Endodermal cell (in vitro differentiated cells): ENCODE measurements at regions not wholly inside any gene's neighbourhood (a gene's known extent, or its start where the extent isn't known, plus 50 kb on each side); places are given as distances from the start of the nearest gene placed in this dataset.

Experiments used
- DNase-seq: peaks from one replicate; pipeline ENCODE4 v3.0.0-alpha.2; 2017
- H3K27ac ChIP-seq: 2 replicates; pipeline ENCODE4 v1.5.1; 2013; ENCODE audit warnings: mild to moderate bottlenecking, low read depth, low read length, moderate library complexity
- H3K27me3 ChIP-seq: 2 replicates; pipeline ENCODE4 v1.6.1; 2013; ENCODE audit warnings: mild to moderate bottlenecking, low read length, moderate library complexity; ENCODE audit not compliant: insufficient read depth, control insufficient read depth, poor library complexity, severe bottlenecking
- H3K36me3 ChIP-seq: 2 replicates; pipeline ENCODE4 v1.7.0; 2013; ENCODE audit warnings: mild to moderate bottlenecking, low read length, moderate library complexity; ENCODE audit not compliant: control insufficient read depth, insufficient read depth
- H3K4me1 ChIP-seq: one replicate; pipeline ENCODE4 v1.7.0; 2013; ENCODE audit warnings: low read length; ENCODE audit not compliant: control insufficient read depth, insufficient read depth
- H3K4me3 ChIP-seq: 2 replicates; pipeline ENCODE4 v1.5.1; 2013; ENCODE audit warnings: mild to moderate bottlenecking, low read length, moderate library complexity
- H3K9ac ChIP-seq: 2 replicates; pipeline ENCODE4 v1.6.1; 2013; ENCODE audit warnings: mild to moderate bottlenecking, low read length, moderate library complexity; ENCODE audit not compliant: poor library complexity, severe bottlenecking; ENCODE audit errors: extremely low read depth
- H3K9me3 ChIP-seq: 2 replicates; pipeline ENCODE4 v1.6.1; 2013; ENCODE audit warnings: mild to moderate bottlenecking, low read length, moderate library complexity; ENCODE audit not compliant: control insufficient read depth
- H3K27ac Mint-ChIP-seq: 2 replicates; pipeline ENCODE4 v1.8.0; 2020; ENCODE audit warnings: mixed read lengths
- H3K27me3 Mint-ChIP-seq: 2 replicates; pipeline ENCODE4 v1.8.0; 2021; ENCODE audit warnings: mild to moderate bottlenecking, mixed read lengths; ENCODE audit not compliant: insufficient read depth
- H3K36me3 Mint-ChIP-seq: 2 replicates; pipeline ENCODE4 v1.8.0; 2020; ENCODE audit warnings: low read depth, mixed read lengths
- H3K4me1 Mint-ChIP-seq: 2 replicates; pipeline ENCODE4 v1.8.0; 2020; ENCODE audit warnings: mixed read lengths
- H3K4me3 Mint-ChIP-seq: 2 replicates; pipeline ENCODE4 v1.8.0; 2020; ENCODE audit warnings: mild to moderate bottlenecking, moderate library complexity, mixed read lengths
- H3K9me3 Mint-ChIP-seq: 2 replicates; pipeline ENCODE4 v1.8.0; 2020; ENCODE audit warnings: mild to moderate bottlenecking, mixed read lengths
- WGBS, 2 experiments: methylation state at CpG; one replicate each; pipeline versions ENCODE4 v1.1.5 to v1.1.7; 2013; ENCODE audit warnings: missing lambda C conversion rate in 2 of 2, mixed read lengths in 1 of 2; ENCODE audit not compliant: insufficient coverage in 1 of 2, insufficient read length in 1 of 2; 5-methylcytosine and 5-hydroxymethylcytosine counted together
- TF ChIP-seq, protein P1 (sequence below): fragments of 200-600 bp; sonication (generic); conservative IDR thresholded peaks from 2 replicates; pipeline ENCODE4 v1.5.0; 2021; ENCODE audit warnings: antibody characterized with exemption, mild to moderate bottlenecking

- WGBS, 2 experiments = 100% methylated on average over 1 of the region's 3 CpGs; no CpG with 5 or more reads in 1 of the 2 experiments
These were observed 1920.4 kb downstream of the MRPL39 start for GRCh38 chr21:23686737-23687523.

DNA sequence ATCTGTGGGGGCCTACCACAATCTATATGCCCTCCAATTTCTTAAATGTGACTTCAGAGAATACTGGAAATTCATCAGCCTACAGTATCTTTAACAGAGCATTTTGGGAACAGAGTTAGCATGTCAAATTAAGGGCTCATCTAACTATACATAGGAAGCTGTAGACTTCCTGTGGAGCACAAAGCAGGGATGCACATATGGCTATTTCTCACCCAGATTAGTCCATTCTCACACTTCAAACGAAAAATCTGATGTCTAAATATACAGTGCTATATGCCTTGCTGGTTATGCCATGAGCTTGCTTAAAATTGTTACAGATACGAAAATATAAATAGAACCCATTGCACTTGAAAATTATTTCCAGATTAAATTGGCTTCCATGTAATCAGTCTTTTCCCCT lies 1922.8 kb downstream of the MRPL39 start:
- Mint-ChIP-seq H3K9me3 (peaks cover 41% of the 10 kb centered on the region), H3K27ac (no peak overlapping the region)
- WGBS, 2 experiments = 52 to 78% methylated on average over 2 of the region's 2 CpGs

More at GRCh38 chr21:23686737-23687523, 1920.4 kb downstream of the MRPL39 start:
- Mint-ChIP-seq H3K27me3 (no peaks in the 10 kb centered on the region), H3K27ac (no peak overlapping the region), H3K9me3 (peaks cover 37% of the 10 kb centered on the region), H3K4me3 (no peak overlapping the region), H3K4me1 (no peaks in the 10 kb centered on the region), H3K36me3 (no peaks in the 10 kb centered on the region)
- TF ChIP-seq, protein P1, sequence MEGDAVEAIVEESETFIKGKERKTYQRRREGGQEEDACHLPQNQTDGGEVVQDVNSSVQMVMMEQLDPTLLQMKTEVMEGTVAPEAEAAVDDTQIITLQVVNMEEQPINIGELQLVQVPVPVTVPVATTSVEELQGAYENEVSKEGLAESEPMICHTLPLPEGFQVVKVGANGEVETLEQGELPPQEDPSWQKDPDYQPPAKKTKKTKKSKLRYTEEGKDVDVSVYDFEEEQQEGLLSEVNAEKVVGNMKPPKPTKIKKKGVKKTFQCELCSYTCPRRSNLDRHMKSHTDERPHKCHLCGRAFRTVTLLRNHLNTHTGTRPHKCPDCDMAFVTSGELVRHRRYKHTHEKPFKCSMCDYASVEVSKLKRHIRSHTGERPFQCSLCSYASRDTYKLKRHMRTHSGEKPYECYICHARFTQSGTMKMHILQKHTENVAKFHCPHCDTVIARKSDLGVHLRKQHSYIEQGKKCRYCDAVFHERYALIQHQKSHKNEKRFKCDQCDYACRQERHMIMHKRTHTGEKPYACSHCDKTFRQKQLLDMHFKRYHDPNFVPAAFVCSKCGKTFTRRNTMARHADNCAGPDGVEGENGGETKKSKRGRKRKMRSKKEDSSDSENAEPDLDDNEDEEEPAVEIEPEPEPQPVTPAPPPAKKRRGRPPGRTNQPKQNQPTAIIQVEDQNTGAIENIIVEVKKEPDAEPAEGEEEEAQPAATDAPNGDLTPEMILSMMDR = no peak
- Histone ChIP-seq H3K27me3 (no peaks in the 10 kb centered on the region), H3K9me3 (peaks cover 7% of the 10 kb centered on the region), H3K4me3 (no peak overlapping the region), H3K36me3 (no peaks in the 10 kb centered on the region), H3K9ac (no peak overlapping the region), H3K4me1 (no peaks in the 10 kb centered on the region), H3K27ac (no peak overlapping the region)
- DNase-seq = no peak

DNA sequence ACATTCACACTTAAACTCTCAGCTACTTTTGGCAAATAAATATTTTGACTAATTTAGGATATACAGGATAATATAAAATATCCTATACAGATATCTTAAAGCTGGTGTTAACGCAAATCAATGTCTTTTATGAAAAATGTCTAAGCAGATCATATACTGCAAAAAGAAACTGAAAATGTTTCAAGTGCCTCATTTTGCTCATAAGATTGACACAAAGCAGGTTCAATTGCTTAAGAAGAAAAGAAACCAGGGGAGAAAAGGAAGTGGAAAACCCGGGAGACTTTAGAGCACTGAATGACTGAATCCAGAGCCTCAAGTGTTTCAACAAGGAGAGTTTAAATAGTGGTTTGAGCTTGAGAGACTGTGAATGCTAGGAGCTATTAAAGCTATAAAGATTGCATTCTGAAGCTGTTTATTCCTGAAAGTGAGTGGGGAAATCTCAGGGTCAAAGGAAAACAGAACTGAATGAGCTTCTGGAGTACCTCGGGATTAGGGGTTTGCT lies 1943.0 kb downstream of the MRPL39 start:
- no peaks in the 10 kb centered on the region for H3K27me3 Mint-ChIP-seq
- no peaks in the 10 kb centered on the region for H3K36me3 Mint-ChIP-seq
- peaks cover 23% of the 10 kb centered on the region for H3K9me3 Mint-ChIP-seq
- H3K27ac Mint-ChIP-seq = no peak overlapping the region
- H3K9me3 ChIP-seq = no peaks in the 10 kb centered on the region
- H3K9ac ChIP-seq = no peak overlapping the region
- H3K27me3 ChIP-seq = no peaks in the 10 kb centered on the region
- no peak overlapping the region for H3K4me3 ChIP-seq
- H3K36me3 ChIP-seq = no peaks in the 10 kb centered on the region
- no peaks in the 10 kb centered on the region for H3K4me1 ChIP-seq
- no peak overlapping the region for H3K27ac ChIP-seq
- 76 to 89% methylated on average over 2 to 3 of the region's 3 CpGs for WGBS, 2 experiments
- no peaks in the 10 kb centered on the region for H3K4me1 Mint-ChIP-seq
- TF ChIP-seq, protein P1 = no peak
- no peak overlapping the region for H3K4me3 Mint-ChIP-seq
- DNase-seq = no peak

More for the DNA sequence above, 1922.8 kb downstream of the MRPL39 start:
- Histone ChIP-seq H3K9me3 (peaks cover 7% of the 10 kb centered on the region), H3K36me3 (no peaks in the 10 kb centered on the region), H3K4me1 (no peaks in the 10 kb centered on the region), H3K27ac (no peak overlapping the region), H3K4me3 (no peak overlapping the region), H3K9ac (no peak overlapping the region), H3K27me3 (no peaks in the 10 kb centered on the region)
- TF ChIP-seq, protein P1 = no peak
- no peaks in the 10 kb centered on the region for H3K36me3 Mint-ChIP-seq
- DNase-seq = no peak
- no peak overlapping the region for H3K4me3 Mint-ChIP-seq
- no peaks in the 10 kb centered on the region for H3K4me1 Mint-ChIP-seq
- H3K27me3 Mint-ChIP-seq = no peaks in the 10 kb centered on the region
